IPS-20b (cell line): ENCODE measurements at regions not wholly inside any gene's neighbourhood (a gene's known extent, or its start where the extent isn't known, plus 50 kb on each side); places are given as distances from the start of the nearest gene placed in this dataset.

Source experiments
- H3K27ac ChIP-seq: one replicate; pipeline ENCODE4 v1.5.1; 2013; ENCODE audit warnings: low read length
- H3K27me3 ChIP-seq: 2 replicates; pipeline ENCODE4 v1.6.1; 2013; ENCODE audit warnings: mild to moderate bottlenecking, low read length, inconsistent platforms; ENCODE audit not compliant: insufficient read depth
- H3K36me3 ChIP-seq: 2 replicates; pipeline ENCODE4 v1.6.1; 2013; ENCODE audit warnings: low read depth, mild to moderate bottlenecking, inconsistent platforms, low read length, moderate library complexity; ENCODE audit not compliant: insufficient read depth
- H3K4me1 ChIP-seq: 2 replicates; pipeline ENCODE4 v1.6.1; 2013; ENCODE audit warnings: mild to moderate bottlenecking, control low read depth, inconsistent platforms, low read length, moderate library complexity; ENCODE audit not compliant: insufficient read depth
- H3K4me3 ChIP-seq: 2 replicates; pipeline ENCODE4 v1.5.1; 2013; ENCODE audit warnings: mild to moderate bottlenecking, low read length, inconsistent platforms
- H3K9ac ChIP-seq: 2 replicates; pipeline ENCODE4 v1.6.1; 2013; ENCODE audit warnings: low read depth, mild to moderate bottlenecking, inconsistent platforms, low read length, moderate library complexity
- H3K9me3 ChIP-seq: 2 replicates; pipeline ENCODE4 v1.6.1; 2013; ENCODE audit warnings: mild to moderate bottlenecking, low read depth, low read length, inconsistent platforms; ENCODE audit not compliant: insufficient read depth

DNA sequence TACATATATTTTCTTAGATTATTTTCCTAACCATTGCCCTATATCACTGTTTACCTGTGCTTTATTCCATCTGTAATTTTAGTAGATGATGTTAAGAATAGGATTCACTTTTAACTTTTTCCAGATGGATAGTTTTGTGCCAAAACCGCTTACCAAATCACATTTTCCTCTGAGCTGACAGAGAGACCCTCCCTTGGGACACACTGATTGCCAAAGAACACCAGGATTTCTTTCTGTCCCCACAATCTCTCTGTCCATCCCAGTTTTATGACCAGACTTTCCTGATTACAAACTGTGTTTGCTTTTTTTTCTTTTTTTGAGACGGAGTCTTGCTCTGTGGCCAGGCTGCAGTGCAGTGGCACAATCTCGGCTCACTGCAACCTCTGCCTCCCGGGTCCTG, 81.3 kb upstream of the SPATA31C2 start:
- H3K4me1 ChIP-seq: peaks cover 3% of the 10 kb centered on the region; the same call in 1 of the 2 replicates

GRCh38 chr9:88218726-88219125, 80.5 kb upstream of the SPATA31C2 start:
- no peaks in the 10 kb centered on the region for H3K36me3 ChIP-seq
- peaks cover 3% of the 10 kb centered on the region; the same call in 1 of the 2 replicates for H3K4me1 ChIP-seq
- H3K9ac ChIP-seq: no peak overlapping the region
- H3K27ac ChIP-seq: no peak overlapping the region
- no peak overlapping the region for H3K4me3 ChIP-seq
- H3K27me3 ChIP-seq: no peaks in the 10 kb centered on the region
- H3K9me3 ChIP-seq: no peaks in the 10 kb centered on the region

More for the DNA sequence above, 81.3 kb upstream of the SPATA31C2 start:
- no peaks in the 10 kb centered on the region for H3K27me3 ChIP-seq
- H3K36me3 ChIP-seq: no peaks in the 10 kb centered on the region
- H3K9me3 ChIP-seq: no peaks in the 10 kb centered on the region
- H3K9ac ChIP-seq: no peak overlapping the region
- no peak overlapping the region for H3K27ac ChIP-seq
- no peak overlapping the region for H3K4me3 ChIP-seq

- no peak overlapping the region for H3K27ac ChIP-seq
Observed at GRCh38 chr9:88216126-88216995, 78.1 kb upstream of the SPATA31C2 start.

GRCh38 chr9:88215196-88216125, 77.2 kb upstream of the SPATA31C2 start:
- no peaks in the 10 kb centered on the region for H3K9me3 ChIP-seq
- H3K27me3 ChIP-seq: no peaks in the 10 kb centered on the region
- H3K9ac ChIP-seq: no peak overlapping the region
- no peaks in the 10 kb centered on the region for H3K36me3 ChIP-seq
- peaks cover 6% of the 10 kb centered on the region; the same call in 1 of the 2 replicates for H3K4me1 ChIP-seq
- no peak overlapping the region for H3K27ac ChIP-seq
- H3K4me3 ChIP-seq: no peak overlapping the region

More at GRCh38 chr9:88216126-88216995, 78.1 kb upstream of the SPATA31C2 start:
- Histone ChIP-seq H3K9me3 (no peaks in the 10 kb centered on the region), H3K4me3 (no peak overlapping the region), H3K9ac (no peak overlapping the region), H3K27me3 (no peaks in the 10 kb centered on the region), H3K4me1 (peaks cover 6% of the 10 kb centered on the region; the same call in 1 of the 2 replicates), H3K36me3 (no peaks in the 10 kb centered on the region)

- no peaks in the 10 kb centered on the region for H3K9me3 ChIP-seq
- no peaks in the 10 kb centered on the region for H3K27me3 ChIP-seq
- no peak overlapping the region for H3K4me3 ChIP-seq
- no peaks in the 10 kb centered on the region for H3K36me3 ChIP-seq
- no peak overlapping the region for H3K9ac ChIP-seq
- H3K27ac ChIP-seq: no peak overlapping the region
- peaks cover 12% of the 10 kb centered on the region; the same call in 1 of the 2 replicates for H3K4me1 ChIP-seq
Observed at GRCh38 chr9:88202321-88202720, 64.0 kb upstream of the SPATA31C2 start.

GRCh38 chr9:88198341-88198807, 60.1 kb upstream of the SPATA31C2 start:
- Histone ChIP-seq H3K36me3 (no peaks in the 10 kb centered on the region), H3K9me3 (no peaks in the 10 kb centered on the region), H3K4me3 (no peak overlapping the region)

DNA sequence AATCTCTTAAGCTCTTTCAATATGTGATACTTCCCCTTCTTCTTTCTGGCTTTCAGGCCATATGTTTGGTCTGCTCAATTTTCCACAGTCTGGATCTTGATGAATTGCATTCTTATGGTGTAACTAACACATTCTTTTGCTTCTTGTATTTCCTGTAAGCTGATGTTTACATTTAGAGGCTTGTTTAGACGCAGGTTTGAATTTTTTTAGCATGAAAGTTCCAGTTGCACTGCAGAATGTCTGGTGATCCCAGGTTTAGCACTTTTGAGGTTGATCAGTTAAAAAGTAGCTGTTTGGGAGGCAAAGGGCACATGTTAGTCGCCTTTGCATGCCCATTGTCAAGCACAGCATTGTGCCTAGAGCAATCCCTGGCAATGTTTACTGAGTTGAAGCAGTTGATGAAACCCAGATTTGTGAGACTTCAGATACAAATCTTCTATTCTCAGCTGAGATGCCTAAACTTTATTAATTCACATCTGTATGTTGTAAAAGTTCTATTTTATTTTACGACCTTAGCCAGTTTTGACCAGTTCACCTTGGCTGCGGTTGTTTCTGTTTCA, 59.6 kb upstream of the SPATA31C2 start:
- Histone ChIP-seq H3K4me3 (no peak overlapping the region), H3K9ac (no peak overlapping the region)

More at GRCh38 chr9:88198341-88198807, 60.1 kb upstream of the SPATA31C2 start:
- Histone ChIP-seq H3K27me3 (no peaks in the 10 kb centered on the region), H3K9ac (no peak overlapping the region), H3K27ac (no peak overlapping the region), H3K4me1 (peaks cover 22% of the 10 kb centered on the region)

DNA sequence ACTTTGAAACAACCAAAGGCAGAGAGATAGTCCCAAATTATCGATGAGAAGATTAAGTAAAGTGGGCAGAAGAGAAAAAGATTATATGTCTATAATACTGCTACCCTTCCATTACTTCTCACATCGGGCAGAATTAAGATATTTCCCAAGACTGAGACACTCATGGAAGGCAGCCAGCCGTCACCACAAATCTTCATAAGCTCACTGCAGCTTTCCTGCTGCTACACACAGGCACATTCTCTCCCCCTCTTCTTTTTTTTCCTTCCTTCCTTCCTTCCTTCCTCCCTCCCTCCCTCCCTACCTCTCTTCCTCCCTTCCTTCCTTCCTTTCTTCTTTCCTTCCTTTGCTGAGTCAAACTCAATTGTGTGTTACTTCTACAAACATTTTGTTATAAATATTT, 58.7 kb upstream of the SPATA31C2 start:
- H3K4me1 ChIP-seq: peaks cover 22% of the 10 kb centered on the region
- no peaks in the 10 kb centered on the region for H3K27me3 ChIP-seq
- H3K4me3 ChIP-seq: no peak overlapping the region
- H3K9ac ChIP-seq: no peak overlapping the region
- H3K36me3 ChIP-seq: no peaks in the 10 kb centered on the region
- no peak overlapping the region for H3K27ac ChIP-seq
- no peaks in the 10 kb centered on the region for H3K9me3 ChIP-seq

More for the DNA sequence above, 59.6 kb upstream of the SPATA31C2 start:
- H3K27ac ChIP-seq: no peak overlapping the region
- H3K4me1 ChIP-seq: peaks cover 22% of the 10 kb centered on the region
- H3K27me3 ChIP-seq: no peaks in the 10 kb centered on the region
- H3K36me3 ChIP-seq: no peaks in the 10 kb centered on the region
- H3K9me3 ChIP-seq: no peaks in the 10 kb centered on the region

DNA sequence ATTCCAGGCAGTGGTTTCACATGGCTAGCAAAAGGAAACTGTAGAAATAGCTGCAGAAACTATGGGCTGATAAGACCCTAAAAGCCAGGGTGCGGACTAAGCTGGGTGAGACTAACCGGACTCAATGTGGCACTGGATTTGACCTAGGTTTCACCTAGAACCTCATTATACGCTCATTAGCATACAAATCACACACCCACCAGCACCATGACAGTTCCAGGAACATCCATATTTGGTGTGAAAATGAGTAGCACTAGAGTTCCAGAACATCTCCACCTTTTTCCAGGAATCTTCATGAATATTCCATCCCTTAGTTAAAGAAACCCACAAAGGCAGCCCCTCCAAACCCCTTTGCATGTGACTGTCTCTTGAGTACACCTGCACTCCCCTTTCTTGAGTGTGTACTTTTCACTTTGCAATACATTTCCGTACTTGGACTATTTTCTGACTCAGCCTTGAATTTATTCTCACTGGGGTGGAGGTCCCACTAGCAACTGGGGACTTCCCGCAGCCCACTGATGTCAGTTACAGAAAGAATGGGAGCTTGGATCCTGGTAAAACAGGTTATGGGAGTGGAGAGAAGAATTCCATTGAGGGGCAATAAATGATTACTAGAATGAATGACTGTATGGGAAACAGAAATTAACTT, 58.0 kb upstream of the SPATA31C2 start:
- peaks cover 22% of the 10 kb centered on the region for H3K4me1 ChIP-seq
- no peak overlapping the region for H3K9ac ChIP-seq
- no peaks in the 10 kb centered on the region for H3K36me3 ChIP-seq
- H3K27ac ChIP-seq: no peak overlapping the region
- H3K4me3 ChIP-seq: no peak overlapping the region
- no peaks in the 10 kb centered on the region for H3K27me3 ChIP-seq
- H3K9me3 ChIP-seq: no peaks in the 10 kb centered on the region

GRCh38 chr9:88193766-88194165, 55.5 kb upstream of the SPATA31C2 start:
- Histone ChIP-seq H3K27ac (no peak overlapping the region), H3K9ac (no peak overlapping the region), H3K4me3 (no peak overlapping the region), H3K4me1 (peaks cover 22% of the 10 kb centered on the region), H3K36me3 (no peaks in the 10 kb centered on the region), H3K27me3 (no peaks in the 10 kb centered on the region), H3K9me3 (no peaks in the 10 kb centered on the region)

DNA sequence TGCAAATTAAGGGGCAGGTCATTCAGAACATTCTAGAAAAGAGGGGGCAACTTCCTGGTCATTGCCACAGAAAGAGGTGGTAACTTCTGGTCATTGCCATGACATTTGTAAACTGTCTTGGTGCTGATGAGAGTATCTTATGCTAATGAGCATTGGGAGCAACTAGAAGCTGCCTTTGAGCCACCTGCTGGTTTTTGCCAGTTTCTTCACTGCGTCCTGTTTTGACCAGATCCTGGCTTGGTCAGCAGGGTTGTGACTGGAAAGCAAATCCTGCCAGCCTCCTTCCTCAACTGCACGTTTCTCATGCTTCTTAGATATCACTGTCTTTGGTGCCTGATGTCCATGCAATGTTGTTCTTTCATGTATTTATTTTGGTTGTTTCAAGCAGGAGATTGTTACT, 53.2 kb upstream of the SPATA31C2 start:
- Histone ChIP-seq H3K9me3 (no peaks in the 10 kb centered on the region), H3K27me3 (no peaks in the 10 kb centered on the region), H3K4me3 (no peak overlapping the region), H3K4me1 (peaks cover 4% of the 10 kb centered on the region), H3K36me3 (no peaks in the 10 kb centered on the region), H3K27ac (no peak overlapping the region), H3K9ac (no peak overlapping the region)
